Right atrium auricular region (tissue), 2 donors: ENCODE measurements at regions not wholly inside any gene's neighbourhood (a gene's known extent, or its start where the extent isn't known, plus 50 kb on each side); places are given as distances from the start of the nearest gene placed in this dataset.
A peak's percentile ranks its signal among the peaks of the same experiment; 100 is the strongest.
"Not testable (repeated sequence)": the region's sequence is repeated elsewhere in the genome, so short reads cannot be mapped to it uniquely, and the experiment has no call there.

Source experiments
- DNase-seq: peaks from one replicate; pipeline ENCODE4 v3.0.0-alpha.2; 2019; ENCODE audit warnings: low spot score
- H3K27ac ChIP-seq, 2 donors: fragments of 200-600 bp; sonication (generic); 1 replicate in 1 of 2; 2 replicates in 1 of 2; pipeline ENCODE4 v1.5.1; 2016 to 2019
- H3K27me3 ChIP-seq, 2 donors: fragments of 200-600 bp; sonication (generic); one replicate each; pipeline versions ENCODE4 v1.5.1 to v1.6.0; 2017 to 2019
- H3K36me3 ChIP-seq: fragments of 200-600 bp; sonication (generic); one replicate; pipeline ENCODE4 v1.5.1; 2016
- H3K4me1 ChIP-seq, 2 donors: fragments of 200-600 bp; sonication (generic); one replicate each; pipeline versions ENCODE4 v1.5.1 to v1.6.0; 2017 to 2019
- H3K4me3 ChIP-seq, 2 donors: fragments of 200-600 bp; sonication (generic); 1 replicate in 1 of 2; 2 replicates in 1 of 2; pipeline ENCODE4 v1.5.1; 2017 to 2019; ENCODE audit warnings: mild to moderate bottlenecking in 1 of 2, moderate library complexity in 1 of 2
- H3K9me3 ChIP-seq, 2 donors: fragments of 200-600 bp; sonication (generic); one replicate each; pipeline ENCODE4 v1.5.1; 2019
- TF ChIP-seq, protein P1 (sequence below), 2 donors: fragments of 200-600 bp; sonication (generic); IDR thresholded peaks; one replicate each; pipeline ENCODE4 v1.5.1; 2019; ENCODE audit warnings: antibody characterized with exemption in 2 of 2

DNA sequence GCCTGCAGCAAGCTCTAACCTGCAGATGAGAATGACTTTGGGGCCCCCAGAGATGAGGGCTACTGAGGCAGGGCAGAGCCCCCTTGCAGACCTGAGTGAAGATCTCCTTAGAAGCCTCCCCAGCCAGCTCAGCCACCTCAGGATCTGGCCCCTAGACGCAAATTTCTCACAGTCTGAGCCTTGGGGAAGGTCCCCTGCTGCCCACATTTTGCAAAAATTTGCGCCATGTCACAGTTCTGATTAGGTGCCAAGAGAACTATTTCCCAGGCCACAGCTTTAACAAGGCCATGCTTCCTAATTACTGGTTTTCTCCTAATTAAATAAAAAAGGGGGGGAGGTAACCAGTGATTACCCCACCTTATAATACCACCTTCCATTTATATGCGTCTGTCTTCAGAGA, 81.0 kb upstream of the HES1 start:
- H3K27me3 ChIP-seq, result no peaks in the 10 kb centered on the region
- TF ChIP-seq, protein P1, sequence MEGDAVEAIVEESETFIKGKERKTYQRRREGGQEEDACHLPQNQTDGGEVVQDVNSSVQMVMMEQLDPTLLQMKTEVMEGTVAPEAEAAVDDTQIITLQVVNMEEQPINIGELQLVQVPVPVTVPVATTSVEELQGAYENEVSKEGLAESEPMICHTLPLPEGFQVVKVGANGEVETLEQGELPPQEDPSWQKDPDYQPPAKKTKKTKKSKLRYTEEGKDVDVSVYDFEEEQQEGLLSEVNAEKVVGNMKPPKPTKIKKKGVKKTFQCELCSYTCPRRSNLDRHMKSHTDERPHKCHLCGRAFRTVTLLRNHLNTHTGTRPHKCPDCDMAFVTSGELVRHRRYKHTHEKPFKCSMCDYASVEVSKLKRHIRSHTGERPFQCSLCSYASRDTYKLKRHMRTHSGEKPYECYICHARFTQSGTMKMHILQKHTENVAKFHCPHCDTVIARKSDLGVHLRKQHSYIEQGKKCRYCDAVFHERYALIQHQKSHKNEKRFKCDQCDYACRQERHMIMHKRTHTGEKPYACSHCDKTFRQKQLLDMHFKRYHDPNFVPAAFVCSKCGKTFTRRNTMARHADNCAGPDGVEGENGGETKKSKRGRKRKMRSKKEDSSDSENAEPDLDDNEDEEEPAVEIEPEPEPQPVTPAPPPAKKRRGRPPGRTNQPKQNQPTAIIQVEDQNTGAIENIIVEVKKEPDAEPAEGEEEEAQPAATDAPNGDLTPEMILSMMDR (IDR thresholded peaks at IDR 0.05), result no peak
- no peak for DNase-seq
- peaks cover 0 to 10% of the 10 kb centered on the region in 2 donors for H3K4me1 ChIP-seq
- H3K27ac ChIP-seq, result no peak overlapping the region
- H3K9me3 ChIP-seq, result peaks cover 0 to 18% of the 10 kb centered on the region in 2 donors
- no peak overlapping the region for H3K4me3 ChIP-seq
- H3K36me3 ChIP-seq, result no peaks in the 10 kb centered on the region

DNA sequence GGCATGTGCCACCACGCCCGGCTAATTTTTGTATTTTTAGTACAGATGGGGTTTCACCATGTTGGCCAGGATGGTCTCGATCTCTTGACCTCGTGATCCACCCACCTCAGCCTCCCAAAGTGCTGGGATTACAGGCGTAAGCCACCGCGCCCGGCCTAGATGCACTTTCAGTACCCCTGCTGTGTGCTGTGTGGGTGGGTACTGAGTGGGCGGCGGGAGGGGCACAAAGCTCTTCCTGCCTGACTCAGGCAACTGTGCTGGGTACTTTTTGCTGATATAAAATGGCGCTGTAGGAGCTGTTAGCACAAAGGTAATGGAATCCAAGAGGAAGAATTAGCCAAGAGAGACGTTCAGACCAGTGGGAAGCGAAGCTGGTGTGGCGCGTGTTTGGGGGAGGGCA, 79.6 kb upstream of the HES1 start:
- not testable (repeated sequence) for DNase-seq, H3K4me1 ChIP-seq, H3K27me3 ChIP-seq, H3K4me3 ChIP-seq, H3K9me3 ChIP-seq, H3K27ac ChIP-seq, H3K36me3 ChIP-seq

DNA sequence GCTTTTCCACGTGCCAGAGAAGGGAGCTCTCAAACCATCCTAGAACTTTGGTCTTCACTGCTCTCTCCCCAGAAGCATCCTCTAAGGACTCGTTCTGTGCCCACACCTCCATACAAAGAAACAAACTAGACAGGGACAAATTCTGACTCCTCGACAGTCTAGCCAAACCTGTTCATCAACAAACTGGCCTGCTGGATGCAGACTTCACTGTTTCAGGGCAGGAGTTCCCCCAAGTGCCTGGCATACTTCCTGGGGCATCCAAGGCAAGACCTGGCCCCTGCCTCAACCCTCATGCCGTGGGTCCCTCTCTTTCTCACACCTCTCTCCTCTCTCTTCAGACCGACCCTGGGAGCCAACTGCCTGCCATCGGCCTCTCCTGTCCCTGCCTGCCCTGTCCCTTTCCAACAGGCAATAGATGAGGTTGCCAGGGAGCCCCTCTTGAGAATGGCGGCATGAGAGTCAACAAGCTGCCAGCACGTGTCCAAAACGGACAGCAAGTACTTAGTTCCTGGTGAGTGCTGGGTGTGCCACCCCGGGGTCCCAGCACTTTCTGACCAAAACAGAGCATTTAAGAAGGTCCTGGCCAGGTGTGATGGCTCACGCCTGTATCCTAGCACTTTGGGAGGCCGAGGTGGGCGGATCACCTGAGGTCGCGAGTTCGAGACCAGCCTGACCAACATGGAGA, 79.1 kb upstream of the HES1 start:
- H3K4me1 ChIP-seq, result peaks cover 0 to 10% of the 10 kb centered on the region in 2 donors
- no peaks in the 10 kb centered on the region for H3K27me3 ChIP-seq
- no peaks in the 10 kb centered on the region for H3K36me3 ChIP-seq
- TF ChIP-seq, protein P1 (IDR thresholded peaks at IDR 0.05), result no peak
- no peak for DNase-seq
- H3K27ac ChIP-seq, result no peak overlapping the region
- H3K4me3 ChIP-seq, result no peak overlapping the region
- no peaks in the 10 kb centered on the region for H3K9me3 ChIP-seq

DNA sequence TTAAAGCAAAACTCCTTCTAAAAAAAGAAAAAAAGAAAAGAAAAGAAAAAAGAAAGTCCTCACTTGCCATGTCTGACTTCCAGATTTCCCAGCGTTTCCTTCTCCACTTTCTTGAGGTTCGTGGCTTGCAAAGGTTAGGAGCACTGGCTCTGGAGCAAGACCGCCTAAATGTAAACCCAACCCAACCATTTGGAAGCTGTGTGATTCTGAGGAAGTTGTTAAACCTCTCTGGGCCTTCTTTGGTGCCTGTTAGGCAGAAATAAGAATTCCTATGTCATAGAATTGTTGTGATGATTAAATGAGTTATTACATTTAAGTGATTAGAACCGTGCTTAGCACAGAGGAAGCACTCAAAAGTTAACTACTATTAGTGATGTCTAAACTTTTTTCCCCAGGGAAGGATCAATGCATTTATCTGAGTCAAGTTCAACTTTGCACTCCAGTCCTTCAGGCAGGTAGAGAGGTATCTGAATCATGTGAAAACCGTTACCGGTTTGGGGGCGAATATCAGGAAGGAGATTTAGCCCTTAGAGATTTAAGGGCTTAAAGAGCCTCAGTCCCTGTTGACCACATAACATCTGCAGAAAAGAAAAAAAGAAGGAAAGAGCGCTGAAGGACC, 78.3 kb upstream of the HES1 start:
- DNase-seq, result no peak
- TF ChIP-seq, protein P1 (IDR thresholded peaks at IDR 0.05), result no peak
- no peaks in the 10 kb centered on the region for H3K27me3 ChIP-seq
- H3K27ac ChIP-seq, result no peak overlapping the region
- no peaks in the 10 kb centered on the region for H3K9me3 ChIP-seq
- H3K4me1 ChIP-seq, result peaks cover 0 to 10% of the 10 kb centered on the region in 2 donors
- peak overlapping the region; percentile 8 to 39 for H3K4me3 ChIP-seq
- H3K36me3 ChIP-seq, result no peaks in the 10 kb centered on the region

DNA sequence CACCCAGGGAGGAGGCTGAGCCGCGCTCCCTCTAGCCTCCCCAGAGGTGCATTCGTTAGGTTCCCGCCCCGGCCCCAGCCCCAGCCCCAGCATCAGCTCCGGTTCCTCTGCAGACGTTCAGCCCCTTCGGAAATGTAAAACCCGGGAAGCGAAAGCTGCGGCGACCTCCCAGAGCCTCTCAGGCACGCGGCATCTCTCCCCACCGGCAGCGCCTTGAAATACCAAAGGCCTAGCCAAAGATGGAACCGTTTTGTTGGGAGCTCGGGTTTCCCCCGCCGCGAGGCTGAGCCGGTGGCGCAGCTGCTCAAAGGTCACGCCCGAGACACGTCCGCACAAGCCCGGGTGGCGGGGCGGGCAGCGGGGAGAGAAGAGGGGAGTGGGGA, 77.8 kb upstream of the HES1 start:
- Histone ChIP-seq H3K4me3 (peak overlapping the region; percentile 8 to 39), H3K27me3 (no peaks in the 10 kb centered on the region), H3K9me3 (no peaks in the 10 kb centered on the region), H3K27ac (no peak overlapping the region), H3K36me3 (no peaks in the 10 kb centered on the region), H3K4me1 (peaks cover 0 to 10% of the 10 kb centered on the region in 2 donors)
- TF ChIP-seq, protein P1 (IDR thresholded peaks at IDR 0.05), result peak in 1 of 2 donors; percentile 15
- peak; percentile 62 for DNase-seq

DNA sequence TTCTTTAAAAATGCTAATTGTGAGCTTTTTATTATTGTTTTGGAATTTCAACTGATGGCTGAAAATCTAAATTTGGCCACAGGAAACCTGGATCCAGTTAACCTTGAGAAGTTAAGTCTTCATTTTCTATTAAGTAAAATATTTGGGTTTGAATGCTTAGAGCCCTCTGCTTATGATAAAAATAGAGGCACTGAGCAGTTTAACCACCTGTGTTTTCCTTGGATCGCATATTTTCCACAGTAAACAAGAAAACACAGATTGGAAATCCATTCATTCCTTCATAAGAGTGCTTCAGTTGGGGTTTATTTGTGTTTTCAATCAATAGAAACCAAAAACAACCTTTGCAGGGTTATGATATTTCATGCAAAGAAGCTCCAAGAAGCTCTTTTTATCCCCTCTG, 77.2 kb upstream of the HES1 start:
- Histone ChIP-seq H3K4me3 (peak overlapping the region in 1 of 2 donors; percentile 39), H3K27ac (no peak overlapping the region), H3K9me3 (no peaks in the 10 kb centered on the region), H3K27me3 (no peaks in the 10 kb centered on the region), H3K4me1 (peaks cover 0 to 10% of the 10 kb centered on the region in 2 donors), H3K36me3 (no peaks in the 10 kb centered on the region)
- DNase-seq, result no peak
- TF ChIP-seq, protein P1 (IDR thresholded peaks at IDR 0.05), result no peak
